ENCODE measurements at regions not wholly inside any gene's neighbourhood (a gene's known extent, or its start where the extent isn't known, plus 50 kb on each side); places are given as distances from the start of the nearest gene placed in this dataset.
A peak's percentile ranks its signal among the peaks of the same experiment; 100 is the strongest.

GRCh38 chr12:102551186-102551585 lies 70.8 kb upstream of the IGF1 start:
- H3K4me3 ChIP-seq (ENCODE audit: low read depth, low read length): no peak overlapping the region
- no peak for TF ChIP-seq CTCF (IDR thresholded peaks at IDR 0.05; ENCODE audit: low read depth, low read length)

GRCh38 chr12:102549691-102550090 lies 69.3 kb upstream of the IGF1 start:
- no peak overlapping the region for H3K4me3 ChIP-seq (ENCODE audit: low read depth, low read length)
- TF ChIP-seq CTCF (IDR thresholded peaks at IDR 0.05; ENCODE audit: low read depth, low read length): no peak

GRCh38 chr12:102548543-102548942 lies 68.2 kb upstream of the IGF1 start:
- no peak overlapping the region for H3K4me3 ChIP-seq (ENCODE audit: low read depth, low read length)
- no peak for TF ChIP-seq CTCF (IDR thresholded peaks at IDR 0.05; ENCODE audit: low read depth, low read length)

- 0 out of 2 replicates have a peak, but pooled peaks have one; percentile 18 for TF ChIP-seq CTCF (IDR thresholded peaks at IDR 0.05; ENCODE audit: low read depth, low read length)
- H3K4me3 ChIP-seq (ENCODE audit: low read depth, low read length): no peak overlapping the region
These were observed 63.4 kb upstream of the IGF1 start for GRCh38 chr12:102543494-102544485.

GRCh38 chr12:102542816-102543440 lies 62.6 kb upstream of the IGF1 start:
- H3K4me3 ChIP-seq (ENCODE audit: low read depth, low read length): no peak overlapping the region

GRCh38 chr12:102540815-102541385 lies 60.5 kb upstream of the IGF1 start:
- no peak overlapping the region for H3K4me3 ChIP-seq (ENCODE audit: low read depth, low read length)
- no peak for TF ChIP-seq CTCF (IDR thresholded peaks at IDR 0.05; ENCODE audit: low read depth, low read length)

More at GRCh38 chr12:102542816-102543440, 62.6 kb upstream of the IGF1 start:
- no peak for TF ChIP-seq CTCF (IDR thresholded peaks at IDR 0.05; ENCODE audit: low read depth, low read length)
